Body of pancreas (tissue), 4 donors: ENCODE measurements at regions not wholly inside any gene's neighbourhood (a gene's known extent, or its start where the extent isn't known, plus 50 kb on each side); places are given as distances from the start of the nearest gene placed in this dataset.

Experiments used
- ATAC-seq: fragments of 150-250 bp; one replicate; pipeline ENCODE4 v1.9.1; 2016
- DNase-seq, 4 donors: peaks; one replicate each; pipeline ENCODE4 v3.0.0-alpha.2; 2019
- H3K27ac ChIP-seq, 4 donors: fragments of 200-600 bp; sonication (generic); 1 replicate in 3 of 4; 2 replicates in 1 of 4; pipeline versions ENCODE4 v1.5.1 to v1.6.1; 2016 to 2019; ENCODE audit warnings: mild to moderate bottlenecking in 1 of 4, mixed read lengths in 1 of 4, moderate library complexity in 1 of 4
- H3K27me3 ChIP-seq, 2 donors: fragments of 200-600 bp; sonication (generic); one replicate each; pipeline ENCODE4 v1.6.0; 2016; ENCODE audit warnings: mild to moderate bottlenecking in 1 of 2
- H3K36me3 ChIP-seq, 2 donors: fragments of 200-600 bp; sonication (generic); replicated peaks in 1 of 2; 2 replicates each; pipeline ENCODE4 v1.5.1; 2016; ENCODE audit warnings: low read depth in 2 of 2; ENCODE audit not compliant: insufficient read depth in 1 of 2
- H3K4me1 ChIP-seq: fragments of 200-600 bp; sonication (generic); one replicate; pipeline ENCODE4 v1.6.0; 2016
- H3K4me3 ChIP-seq, 2 donors: fragments of 200-600 bp; sonication (generic); 1 replicate in 1 of 2; 2 replicates in 1 of 2; pipeline ENCODE4 v1.5.1; 2016 to 2019
- H3K9me3 ChIP-seq, 3 donors: fragments of 200-600 bp; sonication (generic); 1 replicate in 2 of 3; 2 replicates in 1 of 3; pipeline ENCODE4 v1.5.1; 2016
- CTCF ChIP-seq, 7 experiments: fragments of 450-650 bp in 4 of 7; fragments of 200-600 bp in 3 of 7; sonication (generic) in 3 of 7; IDR thresholded peaks; one replicate each; pipeline ENCODE4 v1.5.1; 2016 to 2019; ENCODE audit warnings: antibody characterized with exemption in 7 of 7
- POLR2A ChIP-seq, 3 donors: fragments of 450-650 bp; IDR thresholded peaks; one replicate each; pipeline ENCODE4 v1.6.1; 2016; ENCODE audit warnings: antibody characterized with exemption in 3 of 3, mild to moderate bottlenecking in 2 of 3
- WGBS, 2 donors: methylation state at CpG; one replicate each; pipeline ENCODE4 v1.1.5; 2017; 5-methylcytosine and 5-hydroxymethylcytosine counted together
- intact Hi-C: fragments of 100-400 bp; cut with DNase I; formaldehyde crosslinking; loops from one replicate; pipeline ENCODE4 v1.15.1; 2023

GRCh38 chr5:145466533-145466932, 368.6 kb downstream of the PRELID2 start:
- WGBS, 2 donors: 86 to 96% methylated on average over 1 of the region's 1 CpG
- no peak for TF ChIP-seq CTCF (IDR thresholded peaks at IDR 0.05)
- no peak for TF ChIP-seq POLR2A (IDR thresholded peaks at IDR 0.05)
- DNase-seq: no peak

GRCh38 chr5:145465474-145466263, 369.5 kb downstream of the PRELID2 start:
- Histone ChIP-seq H3K4me3 (no peak overlapping the region), H3K27ac (peak overlapping the region in 3 of 4 donors; percentile 35 to 73 (median 56))
- intact Hi-C loops: no loop called here

More at GRCh38 chr5:145466533-145466932, 368.6 kb downstream of the PRELID2 start:
- Histone ChIP-seq H3K36me3 (no peaks in the 10 kb centered on the region), H3K4me3 (no peak overlapping the region), H3K27me3 (no peaks in the 10 kb centered on the region), H3K27ac (peak overlapping the region in 2 of 4 donors; percentile 26 to 73), H3K4me1 (peaks cover 38% of the 10 kb centered on the region), H3K9me3 (no peaks in the 10 kb centered on the region)
- intact Hi-C loops: no loop called here
- no peak for ATAC-seq

GRCh38 chr5:145464171-145464570, 371.0 kb downstream of the PRELID2 start:
- peaks cover 37% of the 10 kb centered on the region for H3K4me1 ChIP-seq
- no peaks in the 10 kb centered on the region for H3K9me3 ChIP-seq
- intact Hi-C loops: no loop called here
- TF ChIP-seq CTCF (IDR thresholded peaks at IDR 0.05) (no peak), POLR2A (IDR thresholded peaks at IDR 0.05) (no peak)
- 29 to 50% methylated on average over 1 of the region's 1 CpG for WGBS, 2 donors
- no peak for DNase-seq
- no peak overlapping the region for H3K4me3 ChIP-seq
- no peaks in the 10 kb centered on the region for H3K27me3 ChIP-seq
- H3K27ac ChIP-seq: peak overlapping the region in 3 of 4 donors; percentile 35 to 73 (median 56)
- ATAC-seq: peak; percentile 73
- H3K36me3 ChIP-seq: no peaks in the 10 kb centered on the region

More at GRCh38 chr5:145465474-145466263, 369.5 kb downstream of the PRELID2 start:
- H3K36me3 ChIP-seq: no peaks in the 10 kb centered on the region
- no peaks in the 10 kb centered on the region for H3K27me3 ChIP-seq
- TF ChIP-seq POLR2A (IDR thresholded peaks at IDR 0.05) (no peak), CTCF (IDR thresholded peaks at IDR 0.05) (no peak)
- DNase-seq: no peak
- no peaks in the 10 kb centered on the region for H3K9me3 ChIP-seq
- H3K4me1 ChIP-seq: peaks cover 37% of the 10 kb centered on the region
- ATAC-seq: peak; percentile 73
- 38 to 39% methylated on average over 6 of the region's 6 CpGs for WGBS, 2 donors

- 50 to 59% methylated on average over 1 of the region's 1 CpG for WGBS, 2 donors
- Histone ChIP-seq H3K4me1 (peaks cover 37% of the 10 kb centered on the region), H3K27ac (peak overlapping the region in 2 of 4 donors; percentile 56 to 73), H3K27me3 (no peaks in the 10 kb centered on the region), H3K4me3 (no peak overlapping the region), H3K9me3 (no peaks in the 10 kb centered on the region), H3K36me3 (no peaks in the 10 kb centered on the region)
- peak; percentile 50 for ATAC-seq
- TF ChIP-seq POLR2A (IDR thresholded peaks at IDR 0.05) (no peak), CTCF (IDR thresholded peaks at IDR 0.05) (no peak)
- intact Hi-C loops: no loop called here
- DNase-seq: no peak
Measured at GRCh38 chr5:145463634-145464033, 371.5 kb downstream of the PRELID2 start.

- no peak for DNase-seq
- Histone ChIP-seq H3K27ac (no peak overlapping the region), H3K36me3 (no peaks in the 10 kb centered on the region), H3K27me3 (no peaks in the 10 kb centered on the region), H3K4me3 (no peak overlapping the region), H3K9me3 (no peaks in the 10 kb centered on the region), H3K4me1 (peaks cover 37% of the 10 kb centered on the region)
- 94 to 95% methylated on average over 3 of the region's 3 CpGs for WGBS, 2 donors
- TF ChIP-seq POLR2A (IDR thresholded peaks at IDR 0.05) (no peak), CTCF (IDR thresholded peaks at IDR 0.05) (no peak)
- intact Hi-C loops: no loop called here
- no peak for ATAC-seq
Measured at GRCh38 chr5:145462525-145462924, 372.6 kb downstream of the PRELID2 start.
